ENCODE measurements at regions not wholly inside any gene's neighbourhood (a gene's known extent, or its start where the extent isn't known, plus 50 kb on each side); places are given as distances from the start of the nearest gene placed in this dataset.
A peak's percentile ranks its signal among the peaks of the same experiment; 100 is the strongest.

GRCh38 chr7:46934198-46934825 lies 647.6 kb downstream of the TNS3 start:
- Histone ChIP-seq H3K36me3 (replicated peaks in 1 of 2) (no peaks in the 10 kb centered on the region), H3K27ac (no peak overlapping the region)
- intact Hi-C loops (cut with DNase I) = no loop called here

GRCh38 chr7:46933596-46933995 lies 648.3 kb downstream of the TNS3 start:
- WGBS, 4 donors = 73 to 82% (median 79%) methylated on average over 4 of the region's 4 CpGs
- peaks cover 7 to 19% of the 10 kb centered on the region in 2 donors for H3K4me1 ChIP-seq (replicated peaks in 1 of 2)
- no peak for DNase-seq
- H3K9me3 ChIP-seq (replicated peaks in 1 of 3) = no peaks in the 10 kb centered on the region
- no peak for TF ChIP-seq POLR2A (IDR thresholded peaks at IDR 0.05)
- TF ChIP-seq, protein P1, sequence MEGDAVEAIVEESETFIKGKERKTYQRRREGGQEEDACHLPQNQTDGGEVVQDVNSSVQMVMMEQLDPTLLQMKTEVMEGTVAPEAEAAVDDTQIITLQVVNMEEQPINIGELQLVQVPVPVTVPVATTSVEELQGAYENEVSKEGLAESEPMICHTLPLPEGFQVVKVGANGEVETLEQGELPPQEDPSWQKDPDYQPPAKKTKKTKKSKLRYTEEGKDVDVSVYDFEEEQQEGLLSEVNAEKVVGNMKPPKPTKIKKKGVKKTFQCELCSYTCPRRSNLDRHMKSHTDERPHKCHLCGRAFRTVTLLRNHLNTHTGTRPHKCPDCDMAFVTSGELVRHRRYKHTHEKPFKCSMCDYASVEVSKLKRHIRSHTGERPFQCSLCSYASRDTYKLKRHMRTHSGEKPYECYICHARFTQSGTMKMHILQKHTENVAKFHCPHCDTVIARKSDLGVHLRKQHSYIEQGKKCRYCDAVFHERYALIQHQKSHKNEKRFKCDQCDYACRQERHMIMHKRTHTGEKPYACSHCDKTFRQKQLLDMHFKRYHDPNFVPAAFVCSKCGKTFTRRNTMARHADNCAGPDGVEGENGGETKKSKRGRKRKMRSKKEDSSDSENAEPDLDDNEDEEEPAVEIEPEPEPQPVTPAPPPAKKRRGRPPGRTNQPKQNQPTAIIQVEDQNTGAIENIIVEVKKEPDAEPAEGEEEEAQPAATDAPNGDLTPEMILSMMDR (IDR thresholded peaks at IDR 0.05) = no peak
- intact Hi-C loops (cut with DNase I) = no loop called here
- H3K27ac ChIP-seq = no peak overlapping the region
- H3K4me3 ChIP-seq = no peak overlapping the region
- H3K36me3 ChIP-seq (replicated peaks in 1 of 2) = no peaks in the 10 kb centered on the region
- H3K27me3 ChIP-seq = no peaks in the 10 kb centered on the region

More at GRCh38 chr7:46934198-46934825, 647.6 kb downstream of the TNS3 start:
- Histone ChIP-seq H3K4me1 (replicated peaks in 1 of 2) (peaks cover 7 to 19% of the 10 kb centered on the region in 2 donors), H3K9me3 (replicated peaks in 1 of 3) (no peaks in the 10 kb centered on the region), H3K4me3 (no peak overlapping the region), H3K27me3 (no peaks in the 10 kb centered on the region)
- no peak for DNase-seq
- TF ChIP-seq, protein P1 (IDR thresholded peaks at IDR 0.05) = no peak
- TF ChIP-seq POLR2A (IDR thresholded peaks at IDR 0.05) = no peak
- 59 to 64% (median 62%) methylated on average over 3 of the region's 3 CpGs for WGBS, 4 donors

GRCh38 chr7:46932676-46933424 lies 649.1 kb downstream of the TNS3 start:
- DNase-seq = peak in 6 of 7 donors; percentile 60 to 85 (median 73)
- no peaks in the 10 kb centered on the region for H3K36me3 ChIP-seq (replicated peaks in 1 of 2)
- no peaks in the 10 kb centered on the region for H3K9me3 ChIP-seq (replicated peaks in 1 of 3)
- TF ChIP-seq POLR2A (IDR thresholded peaks at IDR 0.05) = no peak
- TF ChIP-seq, protein P1 (IDR thresholded peaks at IDR 0.05) = no peak
- H3K27ac ChIP-seq = peak overlapping the region in 2 of 5 donors; percentile 26 to 60
- 34 to 40% (median 36%) methylated on average over 7 of the region's 7 CpGs for WGBS, 4 donors
- H3K4me1 ChIP-seq (replicated peaks in 1 of 2) = peaks cover 7 to 19% of the 10 kb centered on the region in 2 donors
- intact Hi-C loops (cut with DNase I) = no loop called here
- no peak overlapping the region for H3K4me3 ChIP-seq
- H3K27me3 ChIP-seq = no peaks in the 10 kb centered on the region

GRCh38 chr7:46932306-46932675 lies 649.6 kb downstream of the TNS3 start:
- TF ChIP-seq, protein P1 (IDR thresholded peaks at IDR 0.05) = no peak
- no peak for TF ChIP-seq POLR2A (IDR thresholded peaks at IDR 0.05)
- Histone ChIP-seq H3K27me3 (no peaks in the 10 kb centered on the region), H3K4me1 (replicated peaks in 1 of 2) (peaks cover 7 to 19% of the 10 kb centered on the region in 2 donors), H3K9me3 (replicated peaks in 1 of 3) (no peaks in the 10 kb centered on the region), H3K36me3 (replicated peaks in 1 of 2) (no peaks in the 10 kb centered on the region), H3K27ac (peak overlapping the region in 1 of 5 donors; percentile 60), H3K4me3 (no peak overlapping the region)
- intact Hi-C loops (cut with DNase I) = no loop called here
- no peak for DNase-seq
- WGBS, 4 donors = 19 to 37% (median 35%) methylated on average over 1 of the region's 1 CpG

All from adrenal gland (tissue), 9 donors.